ENCODE measurements at regions not wholly inside any gene's neighbourhood (a gene's known extent, or its start where the extent isn't known, plus 50 kb on each side); places are given as distances from the start of the nearest gene placed in this dataset.

DNA sequence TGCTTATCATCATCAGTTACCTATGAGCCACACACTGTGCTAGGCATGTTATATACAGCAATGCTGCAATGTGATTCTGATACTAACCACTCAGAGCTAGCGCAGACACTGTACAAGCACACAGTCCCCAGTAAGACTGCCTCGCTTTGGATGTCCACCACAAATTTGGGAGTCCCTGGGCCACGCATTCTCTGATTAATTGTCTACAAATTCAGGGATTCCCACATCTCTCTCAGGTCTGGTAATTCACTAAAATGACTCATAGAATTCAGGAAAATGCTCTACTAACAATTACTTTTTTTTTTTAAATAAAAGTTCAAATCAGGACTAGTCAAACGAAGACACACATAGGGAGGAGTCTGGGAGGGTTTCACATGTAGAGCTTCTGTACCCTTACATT lies 652.1 kb upstream of the AADAT start:
- Histone ChIP-seq H3K27ac (ENCODE audit: low read depth, low read length) (no peak overlapping the region), H2BK20ac (ENCODE audit: low read length) (no peak overlapping the region), H3K23ac (ENCODE audit: insufficient read length) (no peak overlapping the region), H3K56ac (replicated peaks; ENCODE audit: insufficient read length, low read depth, low read length) (no peak overlapping the region), H3K27me3 (replicated peaks in 1 of 4; ENCODE audit: control insufficient read depth in 3 of 4, extremely low read depth in 1 of 4, insufficient read depth in 3 of 4, low read length in 3 of 4) (no peaks in the 10 kb centered on the region), H4K91ac (replicated peaks; ENCODE audit: insufficient read length, low read length) (no peak overlapping the region), H2BK120ac (replicated peaks; ENCODE audit: low read depth, low read length) (no peak overlapping the region), H3K9me3 (ENCODE audit: insufficient read depth in 2 of 2, low read depth in 1 of 2, low read length in 1 of 2) (no peaks in the 10 kb centered on the region), H3K4me1 (replicated peaks in 1 of 4; ENCODE audit: control insufficient read depth in 3 of 4, insufficient read depth in 4 of 4, low read length in 3 of 4) (peaks cover 0 to 6% (median 1%) of the 10 kb centered on the region in 4 experiments; a peak in 2 of 7 replicates), H2AK5ac (ENCODE audit: low read depth, low read length) (no peak overlapping the region), H4K8ac (ENCODE audit: extremely low read depth, insufficient read depth, low read length) (no peak overlapping the region), H3K4me2 (ENCODE audit: insufficient read depth in 1 of 2, low read depth in 2 of 2, low read length in 2 of 2) (no peak overlapping the region), H3K4ac (replicated peaks; ENCODE audit: insufficient read length, low read depth, low read length) (no peak overlapping the region), H3K18ac (ENCODE audit: extremely low read depth, low read length) (no peak overlapping the region), H3K79me1 (ENCODE audit: low read depth, low read length) (no peaks in the 10 kb centered on the region), H3K9ac (replicated peaks in 1 of 4; ENCODE audit: extremely low read depth in 1 of 4, low read depth in 3 of 4, low read length in 3 of 4) (no peak overlapping the region), H4K20me1 (replicated peaks in 1 of 2; ENCODE audit: control insufficient read depth in 1 of 2, insufficient read depth in 2 of 2, low read length in 2 of 2) (no peaks in the 10 kb centered on the region), H3K36me3 (ENCODE audit: control insufficient read depth in 2 of 4, insufficient read depth in 4 of 4, low read length in 3 of 4) (no peaks in the 10 kb centered on the region), H2BK15ac (ENCODE audit: low read length) (no peak overlapping the region), H3K79me2 (ENCODE audit: control insufficient read depth in 1 of 2, insufficient read depth in 2 of 2, low read length in 2 of 2) (no peaks in the 10 kb centered on the region), H3K4me3 (ENCODE audit: extremely low read depth in 1 of 4, insufficient read depth in 2 of 4, low read depth in 3 of 4, low read length in 4 of 4) (no peak overlapping the region), H3K23me2 (ENCODE audit: low read depth, low read length) (no peaks in the 10 kb centered on the region), H2AFZ (ENCODE audit: low read length) (no peak overlapping the region), H4K5ac (ENCODE audit: insufficient read length, low read depth, low read length) (no peak overlapping the region), H2BK12ac (ENCODE audit: low read depth, low read length) (no peak overlapping the region), H2BK5ac (ENCODE audit: low read depth, low read length) (no peak overlapping the region), H3K14ac (ENCODE audit: insufficient read length) (no peak overlapping the region)
- TF ChIP-seq GTF2F1 (IDR thresholded peaks at IDR 0.05; ENCODE audit: borderline replicate concordance, low read depth, low read length) (no peak), RAD21 (IDR thresholded peaks at IDR 0.05 in 1 of 2, conservative IDR thresholded peaks at IDR 0.05 in 1 of 2; ENCODE audit: low read depth in 2 of 2, low read length in 2 of 2) (no peak), TEAD4 (IDR thresholded peaks at IDR 0.05; ENCODE audit: low read depth, low read length) (no peak), EGR1 (IDR thresholded peaks at IDR 0.05; ENCODE audit: borderline replicate concordance, low read depth, low read length) (no peak), NANOG (IDR thresholded peaks at IDR 0.05; ENCODE audit: insufficient read depth, low read depth, low read length, poor library complexity, severe bottlenecking) (no peak)
- CTCF ChIA-PET (ENCODE audit: partially characterized antibody), result interaction anchor here (1.1 kb wide), 1 partner anchor 482 kb away, joined by 3 read pairs; no protein-coding TSS in a partner anchor
- no peak for FAIRE-seq
- 88% methylated on average over 4 of the region's 4 CpGs; no CpG with 5 or more reads in 1 of the 2 experiments for WGBS, 2 experiments (ENCODE audit: extremely low coverage in 1 of 2, insufficient coverage in 1 of 2, insufficient read length in 1 of 2, insufficient replicate concordance in 2 of 2, low coverage in 1 of 2, low lambda C conversion rate in 2 of 2, missing lambda C conversion rate in 1 of 2)
- no peak for DNase-seq (ENCODE audit: low read depth in 1 of 2, low spot score in 2 of 2)
- POLR2A ChIA-PET (ENCODE audit: partially characterized antibody), result no interaction called here
